Smooth muscle cell (in vitro differentiated cells): ENCODE measurements at regions not wholly inside any gene's neighbourhood (a gene's known extent, or its start where the extent isn't known, plus 50 kb on each side); places are given as distances from the start of the nearest gene placed in this dataset.

Source experiments
- DNase-seq: peaks from one replicate; lab custom pipeline; 2025; ENCODE audit not compliant: unreplicated experiment; lab: John Stamatoyannopoulos, UW
- H2AFZ ChIP-seq: fragments of 200-600 bp; sonication (generic); 2 replicates; pipeline ENCODE4 v1.6.0; 2016; ENCODE audit warnings: antibody characterized with exemption, low read depth, mild to moderate bottlenecking
- H3F3A ChIP-seq: fragments of 200-600 bp; sonication (generic); 2 replicates; pipeline ENCODE4 v1.6.0; 2017; ENCODE audit warnings: antibody characterized with exemption, low read depth
- H3K27ac ChIP-seq: fragments of 200-600 bp; sonication (generic); 2 replicates; pipeline ENCODE4 v1.5.1; 2016; ENCODE audit warnings: low read depth, mild to moderate bottlenecking
- H3K27me3 ChIP-seq: fragments of 200-600 bp; sonication (generic); 2 replicates; pipeline ENCODE4 v1.6.1; 2016; ENCODE audit warnings: low read depth, mild to moderate bottlenecking
- H3K36me3 ChIP-seq: fragments of 200-600 bp; sonication (generic); 2 replicates; pipeline ENCODE4 v1.5.1; 2016; ENCODE audit warnings: low read depth
- H3K4me1 ChIP-seq: fragments of 200-600 bp; sonication (generic); 2 replicates; pipeline ENCODE4 v1.5.1; 2016; ENCODE audit warnings: low read depth
- H3K4me2 ChIP-seq: fragments of 200-600 bp; sonication (generic); 2 replicates; pipeline ENCODE4 v1.6.0; 2016; ENCODE audit warnings: mild to moderate bottlenecking
- H3K4me3 ChIP-seq: fragments of 200-600 bp; sonication (generic); 2 replicates; pipeline ENCODE4 v1.5.1; 2016; ENCODE audit warnings: mild to moderate bottlenecking
- H3K79me2 ChIP-seq: fragments of 200-600 bp; sonication (generic); 2 replicates; pipeline ENCODE4 v1.6.0; 2016; ENCODE audit warnings: low read depth, mild to moderate bottlenecking
- H3K9ac ChIP-seq: fragments of 200-600 bp; sonication (generic); 2 replicates; pipeline ENCODE4 v1.6.0; 2016; ENCODE audit warnings: low read depth
- H3K9me3 ChIP-seq: fragments of 200-600 bp; sonication (generic); replicated peaks from 2 replicates; pipeline ENCODE4 v1.5.1; 2016; ENCODE audit warnings: low read depth
- H4K20me1 ChIP-seq: fragments of 200-600 bp; sonication (generic); 2 replicates; pipeline ENCODE4 v1.6.0; 2016; ENCODE audit warnings: low read depth
- CTCF ChIP-seq: fragments of 200-600 bp; sonication (generic); IDR thresholded peaks from 2 replicates; pipeline ENCODE4 v1.5.1; 2017; ENCODE audit warnings: borderline replicate concordance, mild to moderate bottlenecking, antibody characterized with exemption; ENCODE audit not compliant: insufficient read depth, poor library complexity, severe bottlenecking
- WGBS: methylation state at CpG from one replicate; pipeline ENCODE4 v1.1.7; 2016; ENCODE audit warnings: low lambda C conversion rate; 5-methylcytosine and 5-hydroxymethylcytosine counted together

GRCh38 chr13:70544706-70545105 is 436.5 kb upstream of the KLHL1 start:
- no peaks in the 10 kb centered on the region for H3K9me3 ChIP-seq
- H3K9ac ChIP-seq, result no peak overlapping the region
- no peak overlapping the region for H2AFZ ChIP-seq
- no peak overlapping the region for H3K4me3 ChIP-seq
- H3K27me3 ChIP-seq, result no peaks in the 10 kb centered on the region
- H3F3A ChIP-seq, result no peaks in the 10 kb centered on the region
- no peaks in the 10 kb centered on the region for H3K4me1 ChIP-seq
- no peak for DNase-seq
- H4K20me1 ChIP-seq, result no peaks in the 10 kb centered on the region
- H3K36me3 ChIP-seq, result no peaks in the 10 kb centered on the region
- TF ChIP-seq CTCF, result no peak
- no peak overlapping the region for H3K27ac ChIP-seq
- H3K4me2 ChIP-seq, result no peak overlapping the region
- 68% methylated on average over 2 of the region's 2 CpGs for WGBS
- no peaks in the 10 kb centered on the region for H3K79me2 ChIP-seq

DNA sequence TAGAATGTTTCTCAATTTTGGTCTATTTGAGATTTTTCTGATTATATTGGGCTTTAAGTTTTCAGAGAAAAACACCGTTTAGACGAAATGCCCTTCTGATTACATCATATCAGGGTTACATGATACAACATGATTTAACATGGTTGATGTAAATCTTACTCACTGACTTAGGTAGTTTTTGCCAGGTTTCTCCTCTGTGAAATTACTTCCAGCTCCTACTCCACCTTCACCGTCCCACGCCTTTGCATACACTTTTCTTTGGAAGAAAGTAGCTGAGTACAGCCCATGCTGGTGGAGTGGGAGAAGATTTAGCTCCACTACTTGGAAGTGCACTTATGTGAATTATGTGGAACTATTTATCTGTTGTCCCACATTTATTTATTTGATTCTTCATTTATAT is 433.2 kb upstream of the KLHL1 start:
- Histone ChIP-seq H2AFZ (no peak overlapping the region), H3K4me2 (no peak overlapping the region), H3K4me1 (no peaks in the 10 kb centered on the region), H3K79me2 (no peaks in the 10 kb centered on the region), H3F3A (no peaks in the 10 kb centered on the region), H3K9me3 (no peaks in the 10 kb centered on the region), H3K36me3 (no peaks in the 10 kb centered on the region), H3K9ac (no peak overlapping the region), H4K20me1 (no peaks in the 10 kb centered on the region), H3K27ac (no peak overlapping the region), H3K27me3 (no peaks in the 10 kb centered on the region), H3K4me3 (no peak overlapping the region)
- TF ChIP-seq CTCF, result no peak
- no peak for DNase-seq
- 89% methylated on average over 4 of the region's 4 CpGs for WGBS

- no peak overlapping the region for H3K27ac ChIP-seq
Observed at GRCh38 chr13:70534466-70534865, 426.2 kb upstream of the KLHL1 start.

More at GRCh38 chr13:70534466-70534865, 426.2 kb upstream of the KLHL1 start:
- Histone ChIP-seq H3K27me3 (no peaks in the 10 kb centered on the region), H3K4me2 (no peak overlapping the region), H2AFZ (no peak overlapping the region), H3K9me3 (no peaks in the 10 kb centered on the region), H3K36me3 (no peaks in the 10 kb centered on the region), H3K4me1 (no peaks in the 10 kb centered on the region), H3K79me2 (no peaks in the 10 kb centered on the region), H3K9ac (no peak overlapping the region), H3K4me3 (no peak overlapping the region), H3F3A (no peaks in the 10 kb centered on the region), H4K20me1 (no peaks in the 10 kb centered on the region)
- WGBS, result 92% methylated on average over 3 of the region's 3 CpGs
- DNase-seq, result no peak
- TF ChIP-seq CTCF, result no peak
